ENCODE measurements at regions not wholly inside any gene's neighbourhood (a gene's known extent, or its start where the extent isn't known, plus 50 kb on each side); places are given as distances from the start of the nearest gene placed in this dataset.
A peak's percentile ranks its signal among the peaks of the same experiment; 100 is the strongest.

DNA sequence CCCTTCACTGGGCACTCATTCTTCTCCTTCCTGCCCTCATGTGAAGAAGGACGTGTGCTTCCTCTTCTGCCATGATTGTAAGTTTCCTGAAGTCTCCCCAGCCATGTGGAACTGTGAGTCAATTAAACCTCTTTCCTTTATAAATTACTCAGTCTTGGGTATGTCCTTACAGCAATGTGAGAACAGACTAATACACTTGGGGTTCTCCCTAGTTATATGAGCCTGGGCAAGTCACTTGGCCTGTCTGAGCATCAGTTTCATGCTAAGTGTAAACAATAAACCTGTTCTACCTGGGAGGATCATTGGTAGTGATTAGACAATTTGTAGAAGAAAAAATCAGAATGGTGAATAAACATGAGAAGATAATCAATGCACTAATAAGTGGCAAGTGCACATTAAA is 162.2 kb upstream of the ARG1 start:
- TF ChIP-seq, protein P1, sequence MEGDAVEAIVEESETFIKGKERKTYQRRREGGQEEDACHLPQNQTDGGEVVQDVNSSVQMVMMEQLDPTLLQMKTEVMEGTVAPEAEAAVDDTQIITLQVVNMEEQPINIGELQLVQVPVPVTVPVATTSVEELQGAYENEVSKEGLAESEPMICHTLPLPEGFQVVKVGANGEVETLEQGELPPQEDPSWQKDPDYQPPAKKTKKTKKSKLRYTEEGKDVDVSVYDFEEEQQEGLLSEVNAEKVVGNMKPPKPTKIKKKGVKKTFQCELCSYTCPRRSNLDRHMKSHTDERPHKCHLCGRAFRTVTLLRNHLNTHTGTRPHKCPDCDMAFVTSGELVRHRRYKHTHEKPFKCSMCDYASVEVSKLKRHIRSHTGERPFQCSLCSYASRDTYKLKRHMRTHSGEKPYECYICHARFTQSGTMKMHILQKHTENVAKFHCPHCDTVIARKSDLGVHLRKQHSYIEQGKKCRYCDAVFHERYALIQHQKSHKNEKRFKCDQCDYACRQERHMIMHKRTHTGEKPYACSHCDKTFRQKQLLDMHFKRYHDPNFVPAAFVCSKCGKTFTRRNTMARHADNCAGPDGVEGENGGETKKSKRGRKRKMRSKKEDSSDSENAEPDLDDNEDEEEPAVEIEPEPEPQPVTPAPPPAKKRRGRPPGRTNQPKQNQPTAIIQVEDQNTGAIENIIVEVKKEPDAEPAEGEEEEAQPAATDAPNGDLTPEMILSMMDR (IDR thresholded peaks at IDR 0.05; ENCODE audit: insufficient read depth, missing control alignments), result no peak
- DNase-seq (ENCODE audit: insufficient read length, low spot score) (no peak), FAIRE-seq (no peak)

DNA sequence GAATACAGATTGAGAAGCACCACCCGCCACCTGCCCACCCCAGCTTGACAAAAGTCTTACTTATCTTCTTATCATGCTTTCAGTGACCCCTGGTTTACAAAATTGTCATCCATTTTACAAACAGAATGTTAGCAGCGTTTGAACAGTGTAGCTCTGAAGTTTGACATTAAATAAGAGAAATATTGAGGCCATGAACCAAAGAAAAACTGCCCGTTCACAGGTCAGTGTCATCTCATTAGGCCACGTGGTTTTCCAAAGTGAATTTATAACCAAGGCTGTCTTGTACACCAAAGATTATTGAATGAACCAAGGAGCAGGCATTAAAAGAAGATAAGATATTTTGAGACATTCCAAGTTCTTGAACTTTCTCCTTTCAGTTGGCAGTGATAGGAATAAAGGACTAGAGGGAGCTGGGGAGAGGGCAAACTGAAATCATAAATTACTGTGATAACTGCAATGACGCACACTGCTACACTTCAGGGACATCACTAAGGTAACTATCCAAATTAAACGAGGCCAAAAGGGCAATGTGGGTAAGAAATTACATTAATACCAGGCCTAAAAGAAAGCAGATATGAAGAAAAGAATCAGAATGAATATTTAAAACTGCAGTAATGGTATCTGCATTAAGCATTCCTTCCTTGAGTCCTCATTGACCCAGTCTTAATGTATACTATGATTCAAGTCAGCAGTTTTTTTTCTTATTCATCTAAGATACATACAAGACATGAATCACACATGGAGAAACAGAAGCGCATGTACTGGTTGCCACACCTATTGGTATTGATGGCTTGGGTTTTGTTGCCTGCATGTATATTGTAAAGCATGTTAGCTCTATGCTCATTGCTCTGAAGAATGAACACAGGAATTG is 159.8 kb upstream of the ARG1 start:
- FAIRE-seq (no peak), DNase-seq (ENCODE audit: insufficient read length, low spot score) (no peak)
- TF ChIP-seq, protein P1 (IDR thresholded peaks at IDR 0.05; ENCODE audit: insufficient read depth, missing control alignments), result no peak

DNA sequence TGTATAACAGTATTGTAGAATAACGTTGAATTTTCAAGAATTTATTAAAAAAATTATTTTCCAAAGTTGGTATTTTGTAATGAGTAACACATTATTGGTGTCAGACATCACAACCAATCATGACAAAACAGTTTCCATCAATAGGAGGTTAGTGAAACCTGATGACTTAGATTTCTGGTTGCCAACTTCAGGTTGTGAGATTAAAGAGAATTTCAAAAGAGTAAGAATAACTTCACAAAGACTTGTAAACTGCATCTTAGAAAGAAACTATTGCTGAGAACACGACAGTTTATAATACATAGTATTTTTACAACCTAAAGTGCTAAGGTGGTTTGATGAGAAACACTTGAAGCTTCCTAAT is 159.2 kb upstream of the ARG1 start:
- DNase-seq (ENCODE audit: insufficient read length, low spot score) (no peak), FAIRE-seq (no peak)
- TF ChIP-seq, protein P1 (IDR thresholded peaks at IDR 0.05; ENCODE audit: insufficient read depth, missing control alignments), result no peak

DNA sequence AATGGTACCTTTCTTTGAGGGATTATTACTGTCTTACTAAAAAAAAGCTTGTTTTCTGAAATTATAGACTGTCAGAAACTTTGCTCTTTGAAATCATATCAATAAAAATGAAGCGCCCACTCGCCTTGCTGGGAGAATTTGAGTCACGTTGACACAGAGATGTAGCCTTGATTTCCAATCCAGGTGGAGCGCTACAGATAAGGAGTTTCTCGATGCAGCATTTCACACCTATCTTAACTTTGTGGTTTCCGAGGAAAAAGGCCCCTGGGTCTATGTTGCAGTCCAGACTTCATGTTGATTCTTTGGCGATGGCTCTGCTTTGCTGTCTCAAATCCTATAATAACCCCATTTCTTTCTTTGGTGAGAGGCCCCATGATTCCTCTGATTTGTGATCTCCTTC is 158.1 kb upstream of the ARG1 start:
- TF ChIP-seq, protein P1 (IDR thresholded peaks at IDR 0.05; ENCODE audit: insufficient read depth, missing control alignments), result no peak
- no peak for DNase-seq (ENCODE audit: insufficient read length, low spot score)
- no peak for FAIRE-seq

DNA sequence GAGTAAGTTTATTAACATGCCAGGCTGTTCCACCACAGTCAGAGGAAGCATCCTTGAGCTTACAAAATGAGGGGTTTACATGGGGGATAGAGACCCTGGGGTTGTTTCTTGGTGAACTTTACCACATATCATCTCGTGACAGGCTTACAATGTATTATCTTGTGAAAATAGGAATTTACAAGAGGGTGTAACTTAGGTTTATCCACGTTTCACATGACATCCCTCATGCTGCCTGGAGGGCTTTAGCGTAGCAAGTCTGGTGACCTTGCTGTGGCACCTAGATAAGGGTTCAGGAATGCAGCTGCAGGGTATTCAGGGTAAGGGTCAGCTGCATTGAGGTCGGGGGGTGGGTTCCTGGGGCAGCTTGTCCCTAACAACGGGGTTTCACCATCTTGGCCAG is 154.6 kb upstream of the ARG1 start:
- FAIRE-seq (no peak), DNase-seq (ENCODE audit: insufficient read length, low spot score) (no peak)
- TF ChIP-seq, protein P1 (IDR thresholded peaks at IDR 0.05; ENCODE audit: insufficient read depth, missing control alignments), result no peak

DNA sequence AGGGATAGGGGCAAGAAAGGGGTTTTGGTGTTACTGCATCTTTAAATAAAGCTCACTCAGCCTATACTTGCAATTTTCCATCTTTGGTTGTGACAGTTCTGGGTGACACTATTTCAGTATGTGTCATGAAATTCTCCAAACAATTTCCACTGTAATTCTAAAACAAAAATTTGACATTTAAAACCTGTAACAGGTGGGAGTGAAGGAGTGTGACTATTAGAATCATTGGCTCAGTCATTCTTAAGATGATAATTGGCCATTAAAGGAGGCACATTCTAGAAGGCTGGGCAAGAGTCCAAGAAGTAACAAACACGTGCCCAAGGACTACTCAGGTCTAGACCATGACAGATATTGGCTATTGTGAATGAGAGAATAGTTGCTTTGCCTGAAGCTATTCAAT is 153.3 kb upstream of the ARG1 start:
- FAIRE-seq, result no peak
- DNase-seq (ENCODE audit: insufficient read length, low spot score), result no peak
- TF ChIP-seq, protein P1 (IDR thresholded peaks at IDR 0.05; ENCODE audit: insufficient read depth, missing control alignments), result no peak

DNA sequence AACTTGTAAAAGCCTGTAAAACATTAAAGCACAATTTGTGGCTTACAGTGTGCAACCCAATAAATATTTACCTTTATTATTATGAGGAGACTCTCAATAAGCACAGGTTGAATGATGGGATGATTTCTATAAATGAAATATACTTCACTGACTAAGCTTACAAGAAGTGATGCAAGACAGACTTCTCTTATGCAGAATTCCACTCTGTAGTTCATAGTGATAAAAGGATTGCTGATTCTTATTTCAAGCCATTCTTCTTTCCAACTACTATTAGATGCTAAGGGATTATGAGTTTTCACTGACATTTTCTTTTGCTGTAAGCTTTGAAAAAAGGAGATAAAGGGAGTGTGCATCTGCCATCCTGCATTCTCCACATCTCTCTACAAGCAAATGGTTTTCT is 149.0 kb upstream of the ARG1 start:
- TF ChIP-seq, protein P1 (IDR thresholded peaks at IDR 0.05; ENCODE audit: insufficient read depth, missing control alignments), result no peak
- no peak for DNase-seq (ENCODE audit: insufficient read length, low spot score)
- peak; percentile 11 for FAIRE-seq

Data from D721Med (cell line).